HCT116 (cell line): ENCODE measurements at regions not wholly inside any gene's neighbourhood (a gene's known extent, or its start where the extent isn't known, plus 50 kb on each side); places are given as distances from the start of the nearest gene placed in this dataset.

Experiments used
- ATAC-seq: fragments of 200-7000 bp; cut with Tn5 transposase; 2 replicates; pipeline ENCODE4 v1.9.1; 2020; ENCODE audit warnings: mild to moderate bottlenecking, moderate library complexity
- BruUV-seq: library from RNA; stranded (reverse); fragments of 400-500 nt; replicated peaks from 2 replicates; lab custom pipeline; 2021; lab: Mats Ljungman, UMichigan
- CTCF ChIA-PET: fragments of 300-600 bp; sonication (Branson Sonifier 250); formaldehyde crosslinking; loops from one replicate; lab custom pipeline; 2021; ENCODE audit warnings: antibody characterized with exemption; lab: Charles Lee
- POLR2A ChIA-PET: fragments of 300-600, 350-600 bp; sonication (Branson Sonifier 250); formaldehyde crosslinking; loops from one replicate; lab custom pipeline; 2021; ENCODE audit warnings: antibody characterized with exemption; lab: Charles Lee
- RAD21 ChIA-PET, 2 experiments: fragments of 300-600 bp; sonication (Branson Sonifier 250); formaldehyde crosslinking; loops; one replicate each; lab custom pipeline; 2023; ENCODE audit warnings: low total read pairs in 2 of 2; ENCODE audit not compliant: uncharacterized antibody in 2 of 2, unreplicated experiment in 2 of 2, low non-redundant PET in 1 of 2; lab: Charles Lee
- DNase-seq: peaks from one replicate; pipeline ENCODE4 v3.0.0-alpha.2; 2010; ENCODE audit warnings: low read depth, low spot score
- H2AFZ ChIP-seq: fragments of 200-600 bp; shearing (Covaris generic), sonication (generic); 2 replicates; pipeline ENCODE4 v1.6.1; 2017; ENCODE audit warnings: low read depth, mixed run types, mixed read lengths, antibody characterized with exemption, low read length; ENCODE audit not compliant: poor library complexity, severe bottlenecking
- H3K27ac ChIP-seq: 2 replicates; pipeline ENCODE4 v1.5.1; 2012; ENCODE audit warnings: low read depth, low read length
- H3K27me3 ChIP-seq: fragments of 200-600 bp; sonication (generic); 2 replicates; pipeline ENCODE4 v1.6.1; 2016; ENCODE audit warnings: mixed run types, low read length, mixed read lengths; ENCODE audit not compliant: insufficient read depth
- H3K36me3 ChIP-seq, 2 experiments: fragments of 200-500 bp in 1 of 2; fragments of 200-600 bp in 1 of 2; sonication (Bioruptor generic) in 1 of 2; sonication (generic) in 1 of 2; 2 replicates each; pipeline versions ENCODE4 v1.5.1 to v1.6.1; 2014 to 2016; ENCODE audit warnings: low read length in 2 of 2, inconsistent platforms in 1 of 2, mixed read lengths in 1 of 2, mixed run types in 1 of 2; ENCODE audit not compliant: insufficient read depth in 2 of 2, control insufficient read depth in 1 of 2
- H3K4me1 ChIP-seq, 2 experiments: fragments of 200-600 bp in 1 of 2; sonication (generic) in 1 of 2; 2 replicates each; pipeline versions ENCODE4 v1.5.1 to v1.6.1; 2012 to 2017; ENCODE audit warnings: low read length in 2 of 2, inconsistent platforms in 1 of 2, mild to moderate bottlenecking in 1 of 2, mixed read lengths in 1 of 2, mixed run types in 1 of 2, moderate library complexity in 1 of 2; ENCODE audit not compliant: insufficient read depth in 2 of 2, control insufficient read depth in 1 of 2
- H3K4me2 ChIP-seq: fragments of 200-600 bp; sonication (generic); 2 replicates; pipeline ENCODE4 v1.6.1; 2017; ENCODE audit warnings: mixed run types, low read length, mixed read lengths
- H3K4me3 ChIP-seq, 2 experiments: fragments of 200-600 bp in 1 of 2; sonication (generic) in 1 of 2; replicated peaks in 1 of 2; 2 replicates each; pipeline ENCODE4 v1.5.1; 2011 to 2016; ENCODE audit warnings: low read length in 2 of 2, control low read depth in 1 of 2, low read depth in 1 of 2, mild to moderate bottlenecking in 1 of 2, mixed read lengths in 1 of 2, mixed run types in 1 of 2
- H3K79me2 ChIP-seq: fragments of 200-600 bp; sonication (generic); 2 replicates; pipeline ENCODE4 v1.6.1; 2017; ENCODE audit warnings: mild to moderate bottlenecking, mixed run types, low read length, moderate library complexity, mixed read lengths; ENCODE audit not compliant: insufficient read depth
- H3K9ac ChIP-seq: fragments of 200-600 bp; sonication (generic); 2 replicates; pipeline ENCODE4 v1.6.1; 2016; ENCODE audit warnings: low read length, mixed read lengths
- H3K9me2 ChIP-seq: fragments of 200-600 bp; sonication (generic), shearing (Covaris generic); 2 replicates; pipeline ENCODE4 v1.6.1; 2017; ENCODE audit warnings: mixed run types, mild to moderate bottlenecking, moderate library complexity; ENCODE audit not compliant: insufficient read depth
- H3K9me3 ChIP-seq, 2 experiments: fragments of 200-500 bp in 1 of 2; fragments of 200-600 bp in 1 of 2; sonication (Bioruptor generic) in 1 of 2; sonication (generic) in 1 of 2; 2 replicates each; pipeline ENCODE4 v1.6.1; 2014 to 2017; ENCODE audit warnings: low read length in 2 of 2, mixed read lengths in 2 of 2, inconsistent platforms in 1 of 2, low read depth in 1 of 2, mild to moderate bottlenecking in 1 of 2, mixed run types in 1 of 2, moderate library complexity in 1 of 2; ENCODE audit not compliant: control insufficient read depth in 1 of 2, insufficient read depth in 1 of 2
- H4K20me1 ChIP-seq: fragments of 200-600 bp; sonication (generic), shearing (Covaris generic); 2 replicates; pipeline ENCODE4 v1.6.1; 2017; ENCODE audit warnings: mixed run types, mild to moderate bottlenecking, moderate library complexity; ENCODE audit not compliant: insufficient read depth
- CBX3 ChIP-seq: IDR thresholded peaks from 2 replicates; pipeline ENCODE4 v1.6.1; 2012; ENCODE audit warnings: low read depth
- CEBPB ChIP-seq: IDR thresholded peaks from 2 replicates; pipeline ENCODE4 v1.6.1; 2012; ENCODE audit warnings: low read depth
- EGR1 ChIP-seq: IDR thresholded peaks from 2 replicates; pipeline ENCODE4 v1.6.1; 2012; ENCODE audit warnings: low read depth
- EZH2 ChIP-seq: fragments of 200-600 bp; sonication (generic); IDR thresholded peaks from 2 replicates; pipeline ENCODE4 v1.6.1; 2017; ENCODE audit warnings: antibody characterized with exemption, mixed run types
- EZH2phosphoT487 ChIP-seq: fragments of 200-600 bp; IDR thresholded peaks from 2 replicates; pipeline ENCODE4 v1.6.1; 2018; ENCODE audit warnings: antibody characterized with exemption, borderline replicate concordance
- JUND ChIP-seq: IDR thresholded peaks from 2 replicates; pipeline ENCODE4 v1.6.1; 2012
- SIN3A ChIP-seq: IDR thresholded peaks from 2 replicates; pipeline ENCODE4 v1.6.1; 2012; ENCODE audit warnings: low read depth
- SRF ChIP-seq: IDR thresholded peaks from 2 replicates; pipeline ENCODE4 v1.6.1; 2012; ENCODE audit warnings: low read depth
- TCF7L2 ChIP-seq: IDR thresholded peaks from 2 replicates; pipeline ENCODE4 v1.7.0; 2011; ENCODE audit warnings: borderline replicate concordance, inconsistent platforms; ENCODE audit not compliant: insufficient read depth, insufficient read length; ENCODE audit errors: extremely low read depth
- YY1 ChIP-seq: IDR thresholded peaks from 2 replicates; pipeline ENCODE4 v1.6.1; 2011; ENCODE audit warnings: low read length, low read depth, moderate library complexity, mild to moderate bottlenecking; ENCODE audit not compliant: insufficient replicate concordance; ENCODE audit errors: extremely low read depth
- ZFX ChIP-seq: fragments of 450-650 bp; IDR thresholded peaks from 2 replicates; pipeline ENCODE4 v1.6.1; 2017
- intact Hi-C: fragments of 100-400 bp; cut with micrococcal nuclease; formaldehyde crosslinking; loops from 2 replicates; pipeline ENCODE4 v1.10.0; 2022
- TF ChIP-seq, protein P1 (sequence below): IDR thresholded peaks from 2 replicates; pipeline ENCODE4 v1.6.1; 2012

DNA sequence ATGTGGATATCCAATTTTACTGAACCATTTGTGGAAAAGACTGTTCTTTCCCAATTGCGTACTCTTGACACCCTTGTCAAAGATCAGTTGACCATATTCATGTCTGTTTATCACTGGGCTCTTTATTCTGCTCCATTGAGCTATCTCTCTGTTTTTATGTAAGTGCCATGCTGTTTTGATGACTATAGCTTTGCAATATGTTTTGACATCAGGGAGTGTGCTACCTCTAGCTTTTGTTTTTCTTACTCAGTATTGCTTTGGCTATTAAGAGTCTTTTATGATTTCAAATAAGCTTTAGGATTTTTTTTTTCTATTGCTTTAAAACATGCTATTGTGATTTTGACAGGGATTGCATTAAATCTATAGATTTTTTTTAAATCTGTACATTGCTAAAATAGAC, 194.3 kb downstream of the SNAPC1 start:
- POLR2A ChIA-PET = no interaction called here
- no peak for ATAC-seq

DNA sequence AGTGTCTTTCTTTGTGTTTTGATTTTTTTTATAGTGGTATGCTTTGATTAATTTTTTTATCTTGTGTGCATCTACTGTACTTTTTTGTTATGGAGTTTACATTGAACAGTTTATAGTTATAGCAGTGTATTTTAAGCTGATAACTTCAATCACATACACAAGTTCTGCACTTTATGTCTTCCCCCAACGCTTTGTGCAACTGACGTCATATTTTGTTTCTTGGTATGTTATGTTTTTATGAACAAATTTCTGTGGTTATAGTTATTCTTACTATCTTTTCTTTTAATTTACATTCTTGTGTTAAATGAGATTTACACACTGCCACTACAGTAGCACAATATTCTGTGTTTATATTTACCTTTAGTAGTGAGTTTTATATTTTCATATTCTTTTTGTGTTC, 197.1 kb downstream of the SNAPC1 start:
- POLR2A ChIA-PET = no interaction called here
- Histone ChIP-seq H3K9me2 (no peaks in the 10 kb centered on the region), H3K36me3 (no peaks in the 10 kb centered on the region), H3K9ac (no peak overlapping the region), H3K9me3 (peaks cover 0 to 11% of the 10 kb centered on the region in 2 experiments; a peak in 1 of 4 replicates), H3K4me2 (no peak overlapping the region), H3K27ac (no peak overlapping the region)
- TF ChIP-seq, protein P1, sequence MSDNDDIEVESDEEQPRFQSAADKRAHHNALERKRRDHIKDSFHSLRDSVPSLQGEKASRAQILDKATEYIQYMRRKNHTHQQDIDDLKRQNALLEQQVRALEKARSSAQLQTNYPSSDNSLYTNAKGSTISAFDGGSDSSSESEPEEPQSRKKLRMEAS = no peak
- no peak for TF ChIP-seq EZH2phosphoT487
- no peak for TF ChIP-seq CEBPB
- no peak for TF ChIP-seq TCF7L2
- TF ChIP-seq CBX3 = no peak
- TF ChIP-seq YY1 = no peak
- no peak for TF ChIP-seq SRF
- no peak for TF ChIP-seq JUND
- no peak for TF ChIP-seq SIN3A
- TF ChIP-seq, all 23 proteins: peak for 0
- Histone ChIP-seq H2AFZ (no peak overlapping the region), H3K4me1 (no peaks in the 10 kb centered on the region), H4K20me1 (no peaks in the 10 kb centered on the region; the same call in 1 of the 2 replicates), H3K79me2 (no peaks in the 10 kb centered on the region), H3K27me3 (0 out of 2 replicates have a peak, but pooled peaks cover 6% of the 10 kb centered on the region), H3K4me3 (no peak overlapping the region)
- CTCF ChIA-PET = no interaction called here
- RAD21 ChIA-PET = no interaction called here
- DNase-seq (no peak), ATAC-seq (no peak)
- BruUV-seq = no TSS peak
- intact Hi-C loops = no loop called here

More for the DNA sequence above, 194.3 kb downstream of the SNAPC1 start:
- no peak overlapping the region for H3K4me2 ChIP-seq
- RAD21 ChIA-PET = no interaction called here
- peaks cover 8% of the 10 kb centered on the region; the same call in 1 of the 2 replicates for H3K27me3 ChIP-seq
- no peaks in the 10 kb centered on the region for H3K36me3 ChIP-seq
- no peak overlapping the region for H2AFZ ChIP-seq
- no peak for DNase-seq
- no peaks in the 10 kb centered on the region for H3K9me2 ChIP-seq
- no peak overlapping the region for H3K4me3 ChIP-seq
- intact Hi-C loops = no loop called here
- CTCF ChIA-PET = no interaction called here
- H3K4me1 ChIP-seq = no peaks in the 10 kb centered on the region
- no peaks in the 10 kb centered on the region for H3K79me2 ChIP-seq
- TF ChIP-seq EGR1 = no peak
- TF ChIP-seq, protein P1 = no peak
- no peak for TF ChIP-seq EZH2phosphoT487
- TF ChIP-seq ZFX = no peak
- TF ChIP-seq EZH2 = no peak
- H3K9ac ChIP-seq = no peak overlapping the region
- H3K9me3 ChIP-seq = peaks cover 0 to 11% of the 10 kb centered on the region in 2 experiments; a peak in 1 of 4 replicates
- H3K27ac ChIP-seq = no peak overlapping the region
- no TSS peak for BruUV-seq
- no peaks in the 10 kb centered on the region; the same call in 1 of the 2 replicates for H4K20me1 ChIP-seq
